Putamen (tissue), 1 donor: ENCODE measurements at regions not wholly inside any gene's neighbourhood (a gene's known extent, or its start where the extent isn't known, plus 50 kb on each side); places are given as distances from the start of the nearest gene placed in this dataset.
"Not testable (repeated sequence)": the region's sequence is repeated elsewhere in the genome, so short reads cannot be mapped to it uniquely, and the experiment has no call there.

ENCODE experiments used
- DNase-seq: peaks from one replicate; pipeline ENCODE4 v3.0.0-alpha.2; 2016; ENCODE audit warnings: low spot score

DNA sequence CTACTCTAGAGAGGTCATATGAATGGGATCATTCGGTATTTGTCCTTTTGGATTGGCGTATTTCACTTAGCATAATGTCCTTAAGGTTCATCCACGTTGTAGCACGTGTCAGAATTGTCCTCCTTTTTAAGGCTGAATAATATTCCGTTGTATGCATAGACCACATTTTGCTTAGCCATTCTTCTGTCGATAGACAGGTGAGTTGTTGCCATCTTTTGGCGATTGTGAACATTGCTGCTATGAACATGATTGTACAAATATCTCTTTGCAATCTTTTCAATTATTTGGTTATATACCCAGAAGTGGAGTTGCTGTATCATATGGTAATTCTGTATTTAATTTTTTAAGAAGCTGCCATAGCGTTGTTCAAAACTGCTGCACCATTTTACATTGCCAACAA, 52.4 kb upstream of the GOLGA8J start:
- no peak for DNase-seq

DNA sequence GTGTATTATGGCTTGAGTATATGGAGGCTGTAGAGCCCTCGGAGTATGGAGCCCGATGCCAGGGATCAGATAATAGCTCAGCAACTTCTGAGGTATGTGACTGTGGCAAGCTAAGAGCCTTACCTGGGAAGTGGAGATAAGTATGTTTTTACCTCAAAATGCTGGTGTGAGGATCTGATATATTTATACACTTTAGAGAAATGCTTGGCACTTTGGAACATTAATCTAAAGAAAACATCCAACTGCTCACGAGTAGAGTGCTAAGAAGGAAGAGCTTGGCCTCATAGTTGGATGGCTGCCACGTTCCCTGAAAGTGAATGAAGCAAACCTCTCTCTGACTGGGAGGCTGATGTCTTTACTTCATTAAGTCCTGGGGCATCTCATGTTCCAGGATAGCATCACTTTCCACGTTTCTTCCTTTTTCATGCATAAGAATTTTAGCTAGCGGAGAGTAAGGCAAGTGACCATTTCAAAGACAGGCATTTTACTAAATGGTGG, 58.9 kb upstream of the GOLGA8J start:
- no peak for DNase-seq

DNA sequence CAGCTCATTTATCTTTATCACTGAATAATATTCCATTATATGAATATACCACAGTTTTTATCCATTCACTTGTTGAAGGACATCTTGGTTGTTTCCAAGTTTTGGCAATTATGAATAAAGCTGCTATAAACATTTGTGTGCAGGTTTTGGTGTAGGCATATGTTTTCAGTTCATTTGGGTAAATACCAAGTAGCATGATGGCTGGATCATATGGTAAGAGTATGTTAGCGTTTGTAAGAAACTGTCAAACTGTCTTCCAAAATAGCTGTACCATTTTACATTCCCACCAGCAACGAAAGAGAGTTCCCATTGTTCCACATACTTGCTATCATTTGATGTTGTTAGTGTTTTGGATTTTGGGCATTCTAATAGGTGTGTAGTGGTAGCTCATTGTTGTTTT, 72.0 kb upstream of the GOLGA8J start:
- DNase-seq, result no peak

DNA sequence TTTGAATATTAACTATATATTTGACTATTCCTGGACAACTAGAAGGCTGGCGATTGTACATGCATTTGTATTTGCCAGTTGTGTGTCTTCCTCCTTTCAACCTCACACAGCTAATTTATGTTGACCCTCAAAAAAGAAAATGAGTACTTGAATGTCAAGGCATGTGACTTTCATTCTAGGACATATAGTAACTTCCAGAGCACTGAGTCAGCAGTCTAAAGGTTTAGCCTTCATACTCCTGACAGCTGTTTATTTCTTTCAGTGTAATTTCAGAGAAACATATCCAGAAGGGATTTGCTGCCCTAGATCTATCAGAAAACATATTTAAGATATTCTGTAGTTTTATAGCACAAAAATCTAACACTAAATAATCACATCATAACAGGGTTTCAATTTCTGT, 74.6 kb upstream of the GOLGA8J start:
- no peak for DNase-seq

DNA sequence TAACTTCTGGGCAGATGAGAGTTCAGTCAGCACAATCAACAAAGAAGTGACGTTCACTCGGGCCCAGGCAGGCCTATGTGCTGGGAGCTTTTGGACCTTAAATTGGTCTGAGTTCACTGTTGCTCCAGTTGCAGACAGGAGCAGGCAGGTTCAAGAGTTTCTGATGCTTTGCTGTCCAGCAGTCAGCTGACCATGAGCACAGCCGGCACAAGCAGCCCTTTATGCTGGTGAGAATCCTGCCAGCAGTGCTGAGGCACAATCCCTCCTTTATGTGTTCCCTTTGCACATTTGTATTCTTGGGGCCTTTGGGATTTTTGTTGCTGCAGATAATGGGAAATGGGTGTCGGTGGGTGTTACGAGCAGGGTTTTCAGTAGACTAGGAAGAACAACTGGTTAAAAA, 81.2 kb upstream of the GOLGA8J start:
- DNase-seq, result peak; percentile 98

DNA sequence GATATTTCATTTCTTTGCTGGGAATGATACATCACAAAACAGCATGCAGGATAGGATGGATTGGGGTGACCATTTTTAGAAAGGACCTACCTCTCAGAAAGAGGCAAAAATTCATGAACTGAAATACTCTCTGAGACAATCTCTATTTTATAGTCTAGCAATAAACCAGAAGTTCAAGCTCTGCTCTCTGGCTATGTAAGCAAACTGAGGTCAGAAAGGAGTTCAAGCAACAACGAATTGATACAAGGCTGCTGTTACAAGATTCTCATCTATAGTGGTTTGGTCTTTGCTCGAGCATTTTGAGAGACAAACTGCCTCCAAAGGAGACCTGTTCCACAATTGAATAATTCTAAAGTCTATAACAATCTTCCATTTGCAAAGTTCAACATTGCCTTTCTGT, 84.7 kb upstream of the GOLGA8J start:
- DNase-seq, result no peak

DNA sequence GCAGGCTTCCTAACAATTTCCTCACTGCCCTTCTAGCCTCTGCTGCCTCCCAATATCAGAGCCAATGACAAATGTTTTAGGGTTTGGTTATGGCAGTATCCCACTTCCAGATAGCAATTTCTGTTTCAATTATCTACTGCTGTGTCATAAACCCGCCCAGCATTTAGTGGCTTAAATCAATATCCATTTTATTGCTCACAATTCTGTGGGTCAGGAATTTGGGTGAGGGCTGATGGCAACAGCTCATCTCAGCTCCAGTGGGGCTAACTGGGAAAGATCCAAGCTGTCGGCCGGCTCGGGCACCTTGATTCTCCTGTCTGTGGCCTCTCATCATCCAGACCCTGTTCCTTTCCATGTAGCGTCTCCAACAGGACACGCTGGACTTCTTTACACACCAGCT, 85.3 kb upstream of the GOLGA8J start:
- DNase-seq, result no peak

DNA sequence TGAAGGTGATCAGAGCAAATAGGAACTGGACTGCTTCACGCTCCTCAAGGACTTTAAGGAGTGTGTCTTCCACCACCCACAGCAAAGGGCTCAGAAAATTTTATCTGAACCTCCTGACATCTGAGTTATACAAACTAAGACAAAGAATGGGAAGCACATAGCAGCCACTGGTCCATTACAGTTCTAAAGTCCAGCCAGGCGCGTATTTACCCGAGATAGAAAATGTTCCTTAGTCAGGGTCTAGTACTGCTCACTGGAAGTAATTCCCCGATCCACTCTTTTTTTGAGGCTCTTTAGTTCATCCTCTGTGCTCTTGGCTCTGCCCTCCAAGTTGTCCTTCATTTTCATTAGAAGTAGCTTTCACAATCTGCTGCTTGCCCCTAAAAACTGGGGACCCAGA, 88.5 kb upstream of the GOLGA8J start:
- DNase-seq, result no peak

DNA sequence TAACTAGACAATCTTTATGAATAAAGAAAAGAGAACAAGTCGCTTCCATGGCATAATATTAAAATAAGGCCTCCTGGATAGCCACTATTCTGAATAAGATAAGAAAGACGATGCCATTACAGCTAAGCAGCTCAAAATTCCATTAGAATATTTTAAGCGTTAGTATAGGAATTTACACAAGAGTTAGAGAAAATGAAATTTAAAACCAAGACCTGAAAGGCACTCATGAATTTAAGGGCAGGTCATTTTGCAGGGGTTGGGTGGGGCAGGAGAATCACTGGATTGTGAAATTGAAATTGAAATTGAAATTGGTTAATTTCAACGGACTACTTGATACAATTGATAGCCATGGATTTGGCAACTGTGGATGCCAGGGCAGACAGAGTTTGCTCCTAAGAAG, 91.8 kb upstream of the GOLGA8J start:
- no peak for DNase-seq

DNA sequence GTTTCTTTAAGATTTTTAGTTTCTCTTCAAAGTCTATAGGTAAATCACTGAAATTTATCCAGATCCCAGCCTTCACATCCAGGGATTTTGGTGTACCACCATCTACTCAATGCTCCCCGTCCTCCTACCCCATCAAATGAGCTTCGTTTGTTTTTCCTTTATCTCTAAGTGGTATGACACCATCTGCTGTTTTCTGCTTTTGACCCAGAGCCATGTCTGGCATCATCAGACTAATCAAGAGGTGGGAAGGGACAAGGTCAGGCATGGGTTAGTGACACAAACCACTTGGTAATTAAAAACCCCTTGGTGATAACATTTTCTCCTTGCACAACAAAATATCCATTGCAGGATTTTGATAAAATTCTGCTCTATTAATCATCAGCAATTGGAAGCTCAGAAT, 92.7 kb upstream of the GOLGA8J start:
- DNase-seq, result no peak

DNA sequence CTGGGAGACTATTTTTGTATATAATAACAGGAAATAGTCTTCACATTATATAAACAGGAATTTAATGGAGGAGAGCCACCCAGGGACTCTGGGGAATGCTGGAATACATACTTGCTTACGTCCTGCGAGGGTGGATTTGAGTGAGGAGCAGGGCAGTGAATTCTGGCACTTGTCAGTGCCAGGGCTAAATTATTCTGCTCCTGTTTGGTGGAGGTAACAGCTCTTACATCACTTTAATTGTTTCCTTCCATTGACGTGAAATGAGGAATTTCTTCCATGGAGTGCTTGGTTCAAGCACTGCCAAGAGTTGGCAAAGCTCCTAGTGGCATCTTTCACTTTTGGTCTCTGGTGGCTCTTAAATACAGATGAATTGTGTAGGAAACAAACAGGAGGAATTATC, 94.1 kb upstream of the GOLGA8J start:
- no peak for DNase-seq

DNA sequence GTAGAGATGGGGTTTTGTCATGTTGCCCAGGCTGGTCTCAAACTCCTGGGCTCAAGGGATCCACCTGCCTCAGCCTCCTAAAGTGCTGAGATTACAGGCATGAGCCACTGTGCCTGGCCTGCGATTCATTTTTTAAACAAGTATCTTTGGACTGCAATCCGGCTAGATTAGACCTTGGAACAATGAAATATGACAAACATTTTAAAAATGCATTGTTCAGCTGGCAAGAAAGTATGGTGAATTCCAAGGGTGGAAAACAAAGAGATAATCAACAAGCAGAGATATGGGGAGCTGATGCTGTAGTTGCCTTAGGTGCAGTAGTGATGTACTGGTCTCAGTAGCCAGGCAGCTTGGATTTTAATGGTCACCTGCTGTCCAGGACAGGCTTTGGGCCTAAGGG, 95.8 kb upstream of the GOLGA8J start:
- no peak for DNase-seq

DNA sequence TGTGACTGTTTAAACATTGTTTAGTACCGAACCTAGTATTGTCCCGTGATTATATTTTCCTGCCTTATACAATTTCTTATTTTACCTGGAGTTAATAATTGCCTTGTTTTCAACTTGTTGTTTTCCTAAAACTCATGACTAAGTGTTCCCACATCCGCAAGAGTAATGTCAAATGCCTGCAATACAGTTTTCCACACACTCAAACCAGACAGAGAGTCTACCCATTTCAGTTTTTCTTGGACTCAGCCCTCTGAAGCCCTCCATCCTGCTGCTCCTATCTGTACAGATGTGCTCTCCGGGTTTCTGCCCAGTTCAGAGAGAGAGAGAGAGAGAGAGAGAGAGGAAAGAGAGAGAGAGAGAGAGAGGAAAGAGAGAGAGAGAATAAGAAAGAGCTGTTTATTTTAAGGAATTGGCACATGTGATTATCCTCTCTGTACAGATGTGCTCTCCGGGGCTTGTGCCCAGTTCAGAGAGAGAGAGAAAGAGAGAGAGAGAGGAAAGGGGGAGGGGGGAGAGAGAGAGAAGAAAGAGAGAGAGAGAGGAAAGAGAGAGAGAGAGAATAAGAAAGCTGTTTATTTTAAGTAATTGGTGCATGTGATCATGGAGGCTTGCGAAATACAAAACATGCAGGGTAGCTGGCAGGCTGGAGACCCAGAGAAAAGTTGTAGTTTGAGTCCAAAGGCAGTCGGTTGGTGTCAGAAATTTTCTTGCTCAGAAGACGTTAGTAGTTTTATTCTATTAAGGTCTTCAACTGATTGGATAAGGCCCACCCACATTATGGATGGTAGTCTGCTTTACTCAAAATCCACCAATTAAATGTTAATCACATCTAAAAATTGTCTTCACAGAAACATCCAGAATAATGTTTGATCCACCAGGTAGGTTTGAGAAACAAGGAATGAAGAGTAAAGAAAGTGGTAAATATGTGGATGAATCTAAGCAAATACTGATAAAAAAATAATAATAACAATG, 104.1 kb upstream of the GOLGA8J start:
- peak; percentile 70 for DNase-seq

DNA sequence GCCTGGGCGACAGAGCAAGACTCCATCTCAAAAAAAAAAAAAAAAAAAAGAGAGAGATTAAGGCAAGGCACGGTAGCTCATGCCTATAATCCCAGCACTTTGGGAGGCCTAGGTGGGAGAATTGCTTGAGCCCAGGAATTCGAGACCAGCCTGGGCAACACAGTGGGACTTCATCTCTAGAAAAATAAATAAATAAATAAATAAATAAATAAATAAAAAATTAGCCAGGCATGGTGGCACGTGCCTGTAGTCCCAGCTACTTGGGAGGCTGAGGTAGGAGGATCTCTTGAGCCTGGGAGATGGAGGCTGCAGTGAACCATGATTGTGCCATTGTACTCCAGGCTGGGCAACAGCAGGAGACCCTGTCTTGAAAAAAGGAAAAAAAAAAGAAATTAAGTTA, 108.7 kb upstream of the GOLGA8J start:
- DNase-seq, result not testable (repeated sequence)

DNA sequence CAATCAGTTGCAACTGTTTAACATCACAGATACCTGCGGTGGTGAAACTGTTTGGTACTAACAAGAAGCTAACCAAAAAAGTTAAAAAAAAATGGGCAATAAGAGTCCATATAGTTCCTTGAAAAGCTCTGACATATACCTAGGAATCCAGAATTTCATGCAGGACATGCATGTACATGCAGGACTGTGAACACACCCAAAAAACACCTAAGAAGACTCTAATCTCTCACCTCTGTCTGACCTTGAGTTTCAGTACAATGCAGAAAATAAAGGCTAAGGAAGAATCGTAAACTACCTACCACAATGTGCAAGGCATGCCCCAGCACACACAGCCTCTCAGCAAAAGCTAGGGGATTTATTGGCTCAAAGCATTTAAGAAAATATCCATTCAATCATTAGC, 110.7 kb upstream of the GOLGA8J start:
- DNase-seq, result no peak

DNA sequence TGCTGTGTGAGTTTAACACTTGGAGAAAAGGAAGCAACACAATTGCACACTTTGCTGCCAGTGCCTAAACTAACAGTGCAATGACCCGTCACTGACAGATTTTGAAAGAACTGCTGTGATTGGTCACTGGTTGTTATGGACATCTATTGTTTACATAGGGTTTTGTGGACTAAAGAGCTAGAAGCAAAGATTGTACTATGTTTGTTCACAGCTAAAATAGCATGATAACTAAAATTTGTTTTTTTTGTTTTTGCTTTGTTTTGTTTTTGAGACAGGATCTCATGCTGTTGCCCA, 112.4 kb upstream of the GOLGA8J start:
- no peak for DNase-seq

DNA sequence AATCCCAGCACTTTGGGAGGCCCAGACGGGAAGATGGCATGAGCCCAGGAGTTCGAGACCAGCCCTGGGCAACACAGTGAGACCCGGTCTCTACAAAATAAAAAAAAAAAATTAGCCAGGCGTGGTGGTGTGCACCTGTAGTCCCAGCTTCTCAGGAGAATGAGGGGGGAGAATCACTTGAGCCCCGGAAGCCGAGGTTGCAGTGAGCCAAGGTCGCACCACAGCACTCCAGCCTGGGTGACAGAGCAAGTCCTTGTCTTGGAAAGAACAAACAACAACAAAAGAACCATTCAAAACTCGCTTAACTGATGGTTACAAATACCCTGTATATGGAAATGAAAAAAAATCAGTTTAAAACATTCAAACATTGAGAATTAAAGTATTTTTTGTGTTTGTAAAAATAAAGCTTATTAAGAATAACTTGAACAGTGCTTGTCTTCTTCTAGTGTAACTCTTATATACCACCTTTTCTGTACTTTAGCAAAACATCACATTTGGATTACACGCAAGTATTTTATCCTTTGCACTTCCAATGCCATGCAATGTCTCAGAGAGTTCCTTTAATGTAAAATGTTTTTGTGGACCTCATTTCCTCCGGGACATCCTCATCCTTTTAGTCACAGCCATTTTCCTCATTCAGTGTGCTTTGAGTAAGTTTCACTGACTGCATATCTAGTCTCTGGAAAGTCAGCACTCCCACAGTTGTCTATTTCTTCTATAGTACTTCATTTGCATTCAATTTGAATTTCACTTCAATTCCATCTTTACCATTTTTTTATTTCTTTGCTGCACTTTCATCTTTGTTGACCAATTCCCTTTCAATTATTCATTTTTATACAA, 113.0 kb upstream of the GOLGA8J start:
- DNase-seq, result peak; percentile 77

DNA sequence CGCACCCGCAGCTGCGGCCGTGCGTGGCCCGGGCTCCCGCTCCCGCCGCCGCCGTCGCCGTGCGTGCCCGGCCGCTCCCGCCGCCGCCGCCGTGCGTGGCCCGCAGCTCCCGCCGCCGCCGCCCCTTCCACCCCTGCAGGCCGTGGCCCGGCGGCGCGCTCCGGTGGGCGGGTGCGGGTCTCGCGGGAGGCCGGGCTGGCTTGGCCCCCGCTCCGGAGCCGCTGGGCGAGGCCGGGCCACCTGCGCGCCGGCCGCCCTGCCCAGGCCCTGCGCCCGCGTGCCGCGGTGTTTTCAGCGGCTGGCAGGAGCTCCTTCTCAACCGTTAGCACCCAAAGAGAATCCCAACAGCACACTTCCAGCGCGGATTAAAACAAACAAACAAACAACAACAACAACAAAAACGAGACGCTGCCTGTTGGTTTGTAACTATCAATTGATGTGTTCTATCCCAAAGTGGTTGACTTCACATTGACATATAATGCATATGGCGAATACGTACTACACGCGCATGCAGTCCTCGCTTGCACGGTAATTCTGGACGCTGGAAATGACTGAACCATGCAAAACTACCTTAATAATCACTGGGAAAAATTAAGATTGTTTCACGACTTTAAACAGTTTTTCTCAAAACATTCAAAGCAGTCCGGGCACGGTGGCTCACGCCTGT, 113.7 kb upstream of the GOLGA8J start:
- DNase-seq, result no peak

DNA sequence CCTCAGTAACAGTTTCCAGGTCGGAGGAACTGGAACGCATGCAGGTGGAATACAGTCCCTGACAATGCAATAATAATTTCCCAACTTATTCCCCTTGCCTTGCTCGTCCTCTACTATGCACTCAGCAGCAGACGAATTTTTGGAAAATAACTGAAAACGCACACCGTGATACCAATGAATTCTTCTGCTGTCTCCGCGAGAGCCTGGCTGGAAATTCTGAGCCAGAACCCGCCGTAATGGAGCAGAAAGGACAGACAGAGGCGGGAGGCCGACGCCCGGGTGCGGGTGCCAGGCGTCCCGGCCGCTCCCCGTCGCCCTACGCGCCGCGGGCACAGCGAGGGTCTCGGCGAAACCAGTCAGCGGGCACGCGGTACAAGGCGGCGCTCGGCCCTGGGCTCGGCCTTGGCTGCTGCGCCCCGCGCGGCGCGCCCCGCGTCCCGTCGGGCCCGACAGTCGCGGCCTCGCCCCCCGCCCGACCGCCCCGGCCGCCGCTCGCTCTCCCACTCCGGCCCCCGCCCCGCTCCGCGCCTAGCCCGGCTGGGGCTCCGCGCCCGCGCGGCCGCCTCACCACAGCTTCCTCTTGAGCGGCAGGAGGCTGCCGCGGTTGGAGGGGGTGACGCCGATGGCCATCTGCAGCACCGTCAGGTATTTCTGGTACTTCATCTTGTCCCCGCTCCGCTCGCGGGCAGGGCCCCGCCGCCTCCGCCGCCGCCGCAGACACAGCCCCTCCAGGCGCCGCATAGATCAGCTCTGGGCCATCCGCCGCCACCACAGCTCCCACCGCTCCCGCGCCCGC, 114.5 kb upstream of the GOLGA8J start:
- peak; percentile 60 for DNase-seq

DNA sequence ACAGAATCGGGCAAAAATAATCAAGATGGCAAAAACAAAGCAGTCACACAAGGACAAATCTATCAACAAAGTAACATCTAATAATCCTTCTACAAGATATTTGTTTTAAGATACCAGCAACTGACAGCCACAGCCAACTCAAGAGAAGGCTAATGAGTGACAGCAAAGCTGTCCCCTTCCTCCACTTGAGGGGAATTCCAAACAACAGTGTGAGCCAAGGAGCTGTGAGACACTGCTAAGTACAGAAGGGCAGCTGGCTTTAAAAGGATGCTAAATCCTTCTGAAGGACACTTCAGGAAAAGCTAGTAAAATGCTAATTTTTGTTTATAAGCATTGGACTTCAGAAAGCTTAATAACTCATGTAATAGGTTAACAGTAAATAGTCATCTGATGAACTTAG, 120.3 kb upstream of the GOLGA8J start:
- DNase-seq, result no peak

DNA sequence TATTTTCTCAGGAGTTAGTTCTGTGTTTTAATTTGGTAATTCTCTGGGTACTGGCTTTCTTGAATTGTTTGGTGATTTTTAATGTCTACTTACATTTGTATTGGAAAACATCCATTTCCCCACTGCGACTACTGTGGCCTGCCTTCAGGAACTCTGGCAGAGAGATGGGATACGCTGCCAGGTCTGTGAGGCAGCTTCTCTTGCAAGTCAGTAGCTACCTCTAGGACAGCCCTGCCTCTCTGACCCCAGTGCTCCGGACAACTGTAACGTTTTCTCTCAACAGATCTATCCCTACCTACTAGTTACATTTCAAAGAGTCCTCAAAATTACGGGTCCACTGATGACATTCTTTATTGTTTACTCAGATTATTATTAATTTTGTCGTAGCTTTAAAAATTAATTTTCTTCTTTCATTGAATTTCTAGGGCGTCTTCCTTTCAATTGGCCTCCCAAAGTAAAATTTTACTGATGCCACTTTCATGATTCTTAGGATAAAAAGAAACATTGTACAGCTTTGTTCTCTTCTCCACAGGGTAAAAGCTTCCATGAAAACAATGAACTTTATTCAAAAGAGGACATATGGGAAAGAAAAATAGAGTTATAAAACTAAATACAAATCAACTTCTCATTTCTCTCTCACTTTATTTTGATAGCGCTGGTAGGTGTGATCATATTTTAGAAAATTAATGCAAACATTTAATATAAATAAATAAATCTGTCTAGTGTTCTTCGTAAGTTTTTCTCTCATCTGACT, 123.2 kb upstream of the GOLGA8J start:
- DNase-seq, result no peak
